ENCODE measurements at regions not wholly inside any gene's neighbourhood (a gene's known extent, or its start where the extent isn't known, plus 50 kb on each side); places are given as distances from the start of the nearest gene placed in this dataset.

- H3K4me1 ChIP-seq (ENCODE audit: insufficient read depth, low read length, poor library complexity, severe bottlenecking): peaks cover 71% of the 10 kb centered on the region
- peak overlapping the region; percentile 68 for H3K4me3 ChIP-seq (ENCODE audit: low read length, poor library complexity, severe bottlenecking)
- peak overlapping the region; percentile 88 for H3K4me2 ChIP-seq (ENCODE audit: low read depth, low read length, poor library complexity, severe bottlenecking)
These were observed 526.8 kb upstream of the TBL1XR1 start for GRCh38 chr3:177724020-177724638.

GRCh38 chr3:177725165-177725564 is 527.9 kb upstream of the TBL1XR1 start:
- no peak overlapping the region for H2AFZ ChIP-seq (ENCODE audit: low read length)

More at GRCh38 chr3:177724020-177724638, 526.8 kb upstream of the TBL1XR1 start:
- Histone ChIP-seq H3F3A (ENCODE audit: low read depth) (peaks cover 20% of the 10 kb centered on the region), H2AFZ (ENCODE audit: low read length) (no peak overlapping the region), H3K79me2 (ENCODE audit: insufficient read depth, low read length) (no peaks in the 10 kb centered on the region), H3K9ac (ENCODE audit: low read depth, low read length, poor library complexity, severe bottlenecking) (peak overlapping the region; percentile 86), H3K27me3 (ENCODE audit: insufficient read depth, low read length, poor library complexity, severe bottlenecking) (no peaks in the 10 kb centered on the region), H3K9me2 (replicated peaks; ENCODE audit: low read depth, low read length) (no peaks in the 10 kb centered on the region), H4K20me1 (ENCODE audit: insufficient read depth, low read length, poor library complexity, severe bottlenecking) (no peaks in the 10 kb centered on the region), H3K36me3 (ENCODE audit: insufficient read depth, low read length) (no peaks in the 10 kb centered on the region), H3K9me3 (ENCODE audit: insufficient read depth, low read depth, low read length) (no peaks in the 10 kb centered on the region)
- TF ChIP-seq EZH2phosphoT487 (IDR thresholded peaks at IDR 0.05; ENCODE audit: borderline replicate concordance): no peak
- no peak for TF ChIP-seq CTCF (conservative IDR thresholded peaks at IDR 0.05; ENCODE audit: low read length)

DNA sequence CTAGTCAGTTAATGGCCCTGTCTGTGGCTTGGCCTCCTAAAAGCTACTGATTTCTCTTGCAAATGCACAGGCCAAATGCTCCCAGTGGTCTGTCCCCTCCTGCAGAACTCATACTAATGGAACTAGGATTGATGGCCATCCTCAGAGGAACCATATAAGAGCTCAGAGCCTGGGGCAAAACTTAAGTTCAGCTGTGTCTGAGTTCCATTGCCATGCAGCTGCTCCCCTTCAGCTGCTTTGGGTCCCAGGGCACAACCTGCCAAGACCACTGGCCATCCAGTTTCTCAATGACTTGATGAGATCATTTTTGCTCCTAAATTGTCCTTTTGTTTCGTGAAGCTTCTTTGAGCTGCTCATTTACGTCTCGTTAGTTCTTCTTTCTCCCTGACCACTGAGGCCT is 529.5 kb upstream of the TBL1XR1 start:
- H3K4me2 ChIP-seq (ENCODE audit: low read depth, low read length, poor library complexity, severe bottlenecking): no peak overlapping the region
- H3K4me3 ChIP-seq (ENCODE audit: low read length, poor library complexity, severe bottlenecking): no peak overlapping the region
- H3K9me2 ChIP-seq (replicated peaks; ENCODE audit: low read depth, low read length): no peaks in the 10 kb centered on the region
- no peaks in the 10 kb centered on the region for H3K27me3 ChIP-seq (ENCODE audit: insufficient read depth, low read length, poor library complexity, severe bottlenecking)
- H3F3A ChIP-seq (ENCODE audit: low read depth): peaks cover 20% of the 10 kb centered on the region
- H3K36me3 ChIP-seq (ENCODE audit: insufficient read depth, low read length): no peaks in the 10 kb centered on the region
- no peak for TF ChIP-seq CTCF (conservative IDR thresholded peaks at IDR 0.05; ENCODE audit: low read length)
- TF ChIP-seq EZH2phosphoT487 (IDR thresholded peaks at IDR 0.05; ENCODE audit: borderline replicate concordance): no peak
- peaks cover 87% of the 10 kb centered on the region for H3K4me1 ChIP-seq (ENCODE audit: insufficient read depth, low read length, poor library complexity, severe bottlenecking)
- no peaks in the 10 kb centered on the region for H4K20me1 ChIP-seq (ENCODE audit: insufficient read depth, low read length, poor library complexity, severe bottlenecking)
- no peaks in the 10 kb centered on the region for H3K79me2 ChIP-seq (ENCODE audit: insufficient read depth, low read length)
- no peaks in the 10 kb centered on the region for H3K9me3 ChIP-seq (ENCODE audit: insufficient read depth, low read depth, low read length)
- H2AFZ ChIP-seq (ENCODE audit: low read length): no peak overlapping the region
- peak overlapping the region; percentile 86 for H3K9ac ChIP-seq (ENCODE audit: low read depth, low read length, poor library complexity, severe bottlenecking)

More at GRCh38 chr3:177725165-177725564, 527.9 kb upstream of the TBL1XR1 start:
- H3K4me1 ChIP-seq (ENCODE audit: insufficient read depth, low read length, poor library complexity, severe bottlenecking): peaks cover 77% of the 10 kb centered on the region
- H3K9me2 ChIP-seq (replicated peaks; ENCODE audit: low read depth, low read length): no peaks in the 10 kb centered on the region
- H3K9me3 ChIP-seq (ENCODE audit: insufficient read depth, low read depth, low read length): no peaks in the 10 kb centered on the region
- no peak for TF ChIP-seq CTCF (conservative IDR thresholded peaks at IDR 0.05; ENCODE audit: low read length)
- TF ChIP-seq EZH2phosphoT487 (IDR thresholded peaks at IDR 0.05; ENCODE audit: borderline replicate concordance): no peak
- H3K4me3 ChIP-seq (ENCODE audit: low read length, poor library complexity, severe bottlenecking): peak overlapping the region; percentile 68
- H3K27me3 ChIP-seq (ENCODE audit: insufficient read depth, low read length, poor library complexity, severe bottlenecking): no peaks in the 10 kb centered on the region
- no peaks in the 10 kb centered on the region for H3K79me2 ChIP-seq (ENCODE audit: insufficient read depth, low read length)
- peak overlapping the region; percentile 86 for H3K9ac ChIP-seq (ENCODE audit: low read depth, low read length, poor library complexity, severe bottlenecking)
- peaks cover 20% of the 10 kb centered on the region for H3F3A ChIP-seq (ENCODE audit: low read depth)
- peak overlapping the region; percentile 88 for H3K4me2 ChIP-seq (ENCODE audit: low read depth, low read length, poor library complexity, severe bottlenecking)
- no peaks in the 10 kb centered on the region for H3K36me3 ChIP-seq (ENCODE audit: insufficient read depth, low read length)
- H4K20me1 ChIP-seq (ENCODE audit: insufficient read depth, low read length, poor library complexity, severe bottlenecking): no peaks in the 10 kb centered on the region

All from Loucy (cell line).